GM21423 (cell line): ENCODE measurements at regions not wholly inside any gene's neighbourhood (a gene's known extent, or its start where the extent isn't known, plus 50 kb on each side); places are given as distances from the start of the nearest gene placed in this dataset.

Experiments
- ATAC-seq: cut with Tn5 transposase; IDR thresholded peaks from one replicate; pipeline ENCODE4 v1.9.1; 2021; ENCODE audit warnings: mild to moderate bottlenecking, moderate library complexity; ENCODE audit not compliant: unreplicated experiment

- no peak for ATAC-seq
Measured at GRCh38 chr1:87165177-87165576, 163.5 kb upstream of the LMO4 start.

- ATAC-seq, result no peak
Measured at GRCh38 chr1:87167157-87167789, 161.4 kb upstream of the LMO4 start.

GRCh38 chr1:87167848-87168525 is 160.7 kb upstream of the LMO4 start:
- no peak for ATAC-seq

GRCh38 chr1:87169263-87169910 is 159.3 kb upstream of the LMO4 start:
- no peak for ATAC-seq

GRCh38 chr1:87170157-87170556 is 158.5 kb upstream of the LMO4 start:
- ATAC-seq, result no peak

GRCh38 chr1:87170931-87171598 is 157.6 kb upstream of the LMO4 start:
- no peak for ATAC-seq

- ATAC-seq, result no peak
Measured at GRCh38 chr1:87173231-87173630, 155.4 kb upstream of the LMO4 start.

- ATAC-seq, result no peak
Measured at GRCh38 chr1:87174724-87175245, 153.9 kb upstream of the LMO4 start.

- no peak for ATAC-seq
Measured at GRCh38 chr1:87176087-87176486, 152.6 kb upstream of the LMO4 start.

GRCh38 chr1:87176514-87176913 is 152.2 kb upstream of the LMO4 start:
- no peak for ATAC-seq

GRCh38 chr1:87178441-87178840 is 150.2 kb upstream of the LMO4 start:
- no peak for ATAC-seq

GRCh38 chr1:87179076-87179810 is 149.4 kb upstream of the LMO4 start:
- no peak for ATAC-seq

- ATAC-seq, result no peak
Measured at GRCh38 chr1:87179851-87180519, 148.7 kb upstream of the LMO4 start.

- ATAC-seq, result no peak
Measured at GRCh38 chr1:87180682-87181081, 148.0 kb upstream of the LMO4 start.

GRCh38 chr1:87182611-87183010 is 146.1 kb upstream of the LMO4 start:
- ATAC-seq, result no peak

GRCh38 chr1:87185077-87185476 is 143.6 kb upstream of the LMO4 start:
- ATAC-seq, result no peak

- no peak for ATAC-seq
Measured at GRCh38 chr1:87186346-87186745, 142.3 kb upstream of the LMO4 start.

GRCh38 chr1:87188640-87189039 is 140.0 kb upstream of the LMO4 start:
- no peak for ATAC-seq

- ATAC-seq, result no peak
Measured at GRCh38 chr1:87190402-87190801, 138.3 kb upstream of the LMO4 start.

GRCh38 chr1:87191646-87192045 is 137.0 kb upstream of the LMO4 start:
- ATAC-seq, result no peak
